Panc1 (cell line): ENCODE measurements at regions not wholly inside any gene's neighbourhood (a gene's known extent, or its start where the extent isn't known, plus 50 kb on each side); places are given as distances from the start of the nearest gene placed in this dataset.

Experiments
- TF ChIP-seq, protein P1 (sequence below): fragments of 450-650 bp; IDR thresholded peaks from 2 replicates; pipeline ENCODE4 v1.5.1; 2017; ENCODE audit warnings: mild to moderate bottlenecking
- TF ChIP-seq, protein P2 (sequence below), 2 experiments: IDR thresholded peaks; 2 replicates each; pipeline ENCODE4 v1.6.1; 2011 to 2012; ENCODE audit warnings: low read depth in 2 of 2, control low read depth in 1 of 2, low read length in 1 of 2, mild to moderate bottlenecking in 1 of 2, moderate library complexity in 1 of 2; ENCODE audit not compliant: insufficient read depth in 1 of 2

DNA sequence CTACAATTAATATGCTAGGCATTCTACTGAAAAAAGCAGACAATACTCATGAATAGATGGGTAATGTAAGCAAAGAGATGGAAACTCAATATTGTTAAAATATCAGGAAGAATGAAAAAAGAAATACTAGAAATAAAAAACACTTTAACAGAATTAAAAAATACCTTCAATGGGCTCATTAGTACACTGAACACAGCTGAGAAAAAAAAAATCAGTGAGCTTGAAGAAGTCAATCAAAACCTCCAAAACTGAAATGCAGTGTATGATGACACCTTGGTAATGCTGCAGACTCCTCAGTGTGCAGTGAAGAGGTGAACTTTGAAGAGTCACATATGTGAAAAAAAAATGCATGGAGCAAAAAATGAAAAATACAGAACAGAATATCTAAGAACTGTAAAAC, 227.2 kb downstream of the TMEM26 start:
- TF ChIP-seq, protein P1, sequence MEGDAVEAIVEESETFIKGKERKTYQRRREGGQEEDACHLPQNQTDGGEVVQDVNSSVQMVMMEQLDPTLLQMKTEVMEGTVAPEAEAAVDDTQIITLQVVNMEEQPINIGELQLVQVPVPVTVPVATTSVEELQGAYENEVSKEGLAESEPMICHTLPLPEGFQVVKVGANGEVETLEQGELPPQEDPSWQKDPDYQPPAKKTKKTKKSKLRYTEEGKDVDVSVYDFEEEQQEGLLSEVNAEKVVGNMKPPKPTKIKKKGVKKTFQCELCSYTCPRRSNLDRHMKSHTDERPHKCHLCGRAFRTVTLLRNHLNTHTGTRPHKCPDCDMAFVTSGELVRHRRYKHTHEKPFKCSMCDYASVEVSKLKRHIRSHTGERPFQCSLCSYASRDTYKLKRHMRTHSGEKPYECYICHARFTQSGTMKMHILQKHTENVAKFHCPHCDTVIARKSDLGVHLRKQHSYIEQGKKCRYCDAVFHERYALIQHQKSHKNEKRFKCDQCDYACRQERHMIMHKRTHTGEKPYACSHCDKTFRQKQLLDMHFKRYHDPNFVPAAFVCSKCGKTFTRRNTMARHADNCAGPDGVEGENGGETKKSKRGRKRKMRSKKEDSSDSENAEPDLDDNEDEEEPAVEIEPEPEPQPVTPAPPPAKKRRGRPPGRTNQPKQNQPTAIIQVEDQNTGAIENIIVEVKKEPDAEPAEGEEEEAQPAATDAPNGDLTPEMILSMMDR: no peak
- TF ChIP-seq, protein P2, sequence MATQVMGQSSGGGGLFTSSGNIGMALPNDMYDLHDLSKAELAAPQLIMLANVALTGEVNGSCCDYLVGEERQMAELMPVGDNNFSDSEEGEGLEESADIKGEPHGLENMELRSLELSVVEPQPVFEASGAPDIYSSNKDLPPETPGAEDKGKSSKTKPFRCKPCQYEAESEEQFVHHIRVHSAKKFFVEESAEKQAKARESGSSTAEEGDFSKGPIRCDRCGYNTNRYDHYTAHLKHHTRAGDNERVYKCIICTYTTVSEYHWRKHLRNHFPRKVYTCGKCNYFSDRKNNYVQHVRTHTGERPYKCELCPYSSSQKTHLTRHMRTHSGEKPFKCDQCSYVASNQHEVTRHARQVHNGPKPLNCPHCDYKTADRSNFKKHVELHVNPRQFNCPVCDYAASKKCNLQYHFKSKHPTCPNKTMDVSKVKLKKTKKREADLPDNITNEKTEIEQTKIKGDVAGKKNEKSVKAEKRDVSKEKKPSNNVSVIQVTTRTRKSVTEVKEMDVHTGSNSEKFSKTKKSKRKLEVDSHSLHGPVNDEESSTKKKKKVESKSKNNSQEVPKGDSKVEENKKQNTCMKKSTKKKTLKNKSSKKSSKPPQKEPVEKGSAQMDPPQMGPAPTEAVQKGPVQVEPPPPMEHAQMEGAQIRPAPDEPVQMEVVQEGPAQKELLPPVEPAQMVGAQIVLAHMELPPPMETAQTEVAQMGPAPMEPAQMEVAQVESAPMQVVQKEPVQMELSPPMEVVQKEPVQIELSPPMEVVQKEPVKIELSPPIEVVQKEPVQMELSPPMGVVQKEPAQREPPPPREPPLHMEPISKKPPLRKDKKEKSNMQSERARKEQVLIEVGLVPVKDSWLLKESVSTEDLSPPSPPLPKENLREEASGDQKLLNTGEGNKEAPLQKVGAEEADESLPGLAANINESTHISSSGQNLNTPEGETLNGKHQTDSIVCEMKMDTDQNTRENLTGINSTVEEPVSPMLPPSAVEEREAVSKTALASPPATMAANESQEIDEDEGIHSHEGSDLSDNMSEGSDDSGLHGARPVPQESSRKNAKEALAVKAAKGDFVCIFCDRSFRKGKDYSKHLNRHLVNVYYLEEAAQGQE (IDR thresholded peaks at IDR 0.05; ENCODE audit: insufficient read depth in 1 of 2, low read depth in 2 of 2, low read length in 1 of 2): no peak
